GM23338 (cell line): ENCODE measurements at regions not wholly inside any gene's neighbourhood (a gene's known extent, or its start where the extent isn't known, plus 50 kb on each side); places are given as distances from the start of the nearest gene placed in this dataset.

Experiments
- ATAC-seq: fragments of 200-7000 bp; cut with Tn5 transposase; 3 replicates; pipeline ENCODE4 v1.9.1; 2020
- DNase-seq: peaks from one replicate; pipeline ENCODE4 v3.0.0-alpha.2; 2015; ENCODE audit warnings: low spot score
- H2AFZ ChIP-seq: fragments of 200-600 bp; sonication (generic); 2 replicates; pipeline ENCODE4 v1.8.0; 2016; ENCODE audit warnings: antibody characterized with exemption, mild to moderate bottlenecking, moderate library complexity
- H3F3A ChIP-seq: fragments of 200-600 bp; sonication (generic); replicated peaks from 2 replicates; pipeline ENCODE4 v1.8.0; 2017; ENCODE audit warnings: antibody characterized with exemption, mixed run types, low read depth
- H3K27ac ChIP-seq: fragments of 200-600 bp; sonication (generic); 2 replicates; pipeline ENCODE4 v1.6.1; 2016; ENCODE audit warnings: low read depth
- H3K27me3 ChIP-seq: fragments of 200-600 bp; sonication (generic); 2 replicates; pipeline ENCODE4 v1.8.0; 2016; ENCODE audit warnings: mild to moderate bottlenecking, mixed run types, moderate library complexity; ENCODE audit not compliant: insufficient read depth
- H3K36me3 ChIP-seq: fragments of 200-600 bp; sonication (generic); 2 replicates; pipeline ENCODE4 v1.8.0; 2016; ENCODE audit warnings: mild to moderate bottlenecking; ENCODE audit not compliant: insufficient read depth
- H3K4me1 ChIP-seq: fragments of 200-600 bp; sonication (generic); 2 replicates; pipeline ENCODE4 v1.8.0; 2016; ENCODE audit warnings: mild to moderate bottlenecking, moderate library complexity; ENCODE audit not compliant: insufficient read depth
- H3K4me2 ChIP-seq: fragments of 200-600 bp; sonication (generic); 2 replicates; pipeline ENCODE4 v1.7.1; 2017; ENCODE audit warnings: mixed run types
- H3K4me3 ChIP-seq: fragments of 200-600 bp; sonication (generic); 2 replicates; pipeline ENCODE4 v1.6.1; 2016; ENCODE audit warnings: mixed run types
- H3K79me2 ChIP-seq: fragments of 200-600 bp; sonication (generic); replicated peaks from 2 replicates; pipeline ENCODE4 v1.8.0; 2017; ENCODE audit warnings: mild to moderate bottlenecking; ENCODE audit not compliant: insufficient read depth
- H3K9me2 ChIP-seq: fragments of 200-600 bp; sonication (generic); 2 replicates; pipeline ENCODE4 v1.8.0; 2017; ENCODE audit not compliant: insufficient read depth
- H4K20me1 ChIP-seq: fragments of 200-600 bp; sonication (generic); replicated peaks from 2 replicates; pipeline ENCODE4 v1.8.0; 2017; ENCODE audit warnings: mild to moderate bottlenecking; ENCODE audit not compliant: insufficient read depth
- H3K27ac Mint-ChIP-seq: 2 replicates; pipeline ENCODE4 v1.8.0; 2020; ENCODE audit warnings: inconsistent platforms, mild to moderate bottlenecking, moderate library complexity, mixed read lengths
- H3K27me3 Mint-ChIP-seq: 3 replicates; pipeline ENCODE4 v1.8.0; 2022; ENCODE audit warnings: low read depth, mild to moderate bottlenecking, moderate library complexity, mixed read lengths, inconsistent platforms; ENCODE audit not compliant: insufficient read depth, poor library complexity
- H3K36me3 Mint-ChIP-seq: 3 replicates; pipeline ENCODE4 v1.8.0; 2021; ENCODE audit warnings: low read depth, mild to moderate bottlenecking, inconsistent platforms, moderate library complexity, mixed read lengths
- H3K4me1 Mint-ChIP-seq: 3 replicates; pipeline ENCODE4 v1.8.0; 2020; ENCODE audit warnings: mild to moderate bottlenecking, inconsistent platforms, mixed read lengths
- H3K4me3 Mint-ChIP-seq: 3 replicates; pipeline ENCODE4 v1.8.0; 2021; ENCODE audit warnings: moderate library complexity, mild to moderate bottlenecking, inconsistent platforms, mixed read lengths
- H3K9me3 Mint-ChIP-seq: 3 replicates; pipeline ENCODE4 v1.8.0; 2020; ENCODE audit warnings: moderate library complexity, mild to moderate bottlenecking, inconsistent platforms, mixed read lengths
- CREB1 ChIP-seq: fragments of 250-450 bp; sonication (Bioruptor Pico); IDR thresholded peaks from 2 replicates; pipeline ENCODE4 v1.5.0; 2020; ENCODE audit warnings: low read depth, mild to moderate bottlenecking, moderate library complexity
- EZH2 ChIP-seq: fragments of 200-600 bp; sonication (generic); IDR thresholded peaks from one replicate; pipeline ENCODE4 v1.8.0; 2017; ENCODE audit warnings: antibody characterized with exemption, mild to moderate bottlenecking, low read depth; ENCODE audit not compliant: unreplicated experiment
- EZH2phosphoT487 ChIP-seq: fragments of 200-600 bp; sonication (generic); IDR thresholded peaks from one replicate; pipeline ENCODE4 v1.8.1; 2018; ENCODE audit warnings: antibody characterized with exemption; ENCODE audit not compliant: unreplicated experiment
- NANOG ChIP-seq: IDR thresholded peaks from 2 replicates; pipeline ENCODE4 v1.6.1; 2016; ENCODE audit warnings: antibody characterized with exemption, borderline replicate concordance
- STAT1 ChIP-seq: IDR thresholded peaks from one replicate; pipeline ENCODE4 v1.6.1; 2016; ENCODE audit warnings: antibody characterized with exemption; ENCODE audit not compliant: unreplicated experiment
- ZNF114 ChIP-seq: fragments of 250-450 bp; sonication (Bioruptor Pico); IDR thresholded peaks from 2 replicates; pipeline ENCODE4 v1.5.0; 2020; ENCODE audit warnings: mild to moderate bottlenecking, moderate library complexity
- ZNF331 ChIP-seq: fragments of 250-450 bp; sonication (Bioruptor Pico); IDR thresholded peaks from 2 replicates; pipeline ENCODE4 v1.5.0; 2020; ENCODE audit warnings: low read depth, mild to moderate bottlenecking, moderate library complexity
- TF ChIP-seq, protein P1 (sequence below): IDR thresholded peaks from 2 replicates; pipeline ENCODE4 v1.6.1; 2016; ENCODE audit warnings: antibody characterized with exemption
- TF ChIP-seq, protein P2 (sequence below), 2 experiments: fragments of 200-600 bp in 1 of 2; sonication (generic) in 1 of 2; conservative IDR thresholded peaks; 2 replicates each; pipeline versions ENCODE4 v1.5.1 to v1.6.1; 2016 to 2017; ENCODE audit warnings: antibody characterized with exemption in 2 of 2, low read depth in 2 of 2, mild to moderate bottlenecking in 2 of 2, moderate library complexity in 1 of 2
- TF ChIP-seq, protein P3 (sequence below): IDR thresholded peaks from one replicate; pipeline ENCODE4 v1.6.1; 2018; ENCODE audit warnings: antibody characterized with exemption; ENCODE audit not compliant: unreplicated experiment

DNA sequence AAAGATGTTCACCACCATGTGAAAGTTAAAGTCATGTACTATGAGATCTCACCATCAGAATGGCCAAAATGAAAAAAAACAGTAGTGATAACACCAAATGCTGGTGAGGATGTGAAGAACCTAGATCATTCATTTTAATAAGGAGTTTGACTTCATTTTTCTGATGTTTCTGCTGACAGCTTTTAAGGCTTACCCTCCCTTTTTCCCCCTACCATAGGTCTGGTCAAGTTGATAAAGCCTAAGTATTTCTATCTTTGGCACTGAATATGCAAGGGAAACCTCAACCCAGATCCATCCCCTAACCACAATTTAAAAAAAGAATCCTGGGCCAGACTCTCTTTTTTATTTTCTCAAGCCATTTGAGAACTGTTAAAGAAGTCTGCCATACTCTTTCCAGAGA lies 689.6 kb upstream of the FOXG1 start:
- H3K4me2 ChIP-seq: no peak overlapping the region
- H3F3A ChIP-seq: no peaks in the 10 kb centered on the region
- H3K27me3 ChIP-seq: no peaks in the 10 kb centered on the region
- no peak overlapping the region for H2AFZ ChIP-seq
- Mint-ChIP-seq H3K4me1 (peaks cover 5% of the 10 kb centered on the region; the same call in 1 of the 3 replicates), H3K4me3 (no peak overlapping the region), H3K27me3 (peaks cover 3% of the 10 kb centered on the region), H3K36me3 (no peaks in the 10 kb centered on the region), H3K9me3 (no peaks in the 10 kb centered on the region; the same call in 2 of the 3 replicates), H3K27ac (no peak overlapping the region)
- H3K4me3 ChIP-seq: no peak overlapping the region
- H3K4me1 ChIP-seq: no peaks in the 10 kb centered on the region
- H3K27ac ChIP-seq: no peak overlapping the region
- no peaks in the 10 kb centered on the region for H4K20me1 ChIP-seq
- H3K9me2 ChIP-seq: no peaks in the 10 kb centered on the region
- no peak for ATAC-seq
- no peaks in the 10 kb centered on the region for H3K79me2 ChIP-seq
- no peaks in the 10 kb centered on the region for H3K36me3 ChIP-seq
- no peak for DNase-seq
- no peak for TF ChIP-seq STAT1

DNA sequence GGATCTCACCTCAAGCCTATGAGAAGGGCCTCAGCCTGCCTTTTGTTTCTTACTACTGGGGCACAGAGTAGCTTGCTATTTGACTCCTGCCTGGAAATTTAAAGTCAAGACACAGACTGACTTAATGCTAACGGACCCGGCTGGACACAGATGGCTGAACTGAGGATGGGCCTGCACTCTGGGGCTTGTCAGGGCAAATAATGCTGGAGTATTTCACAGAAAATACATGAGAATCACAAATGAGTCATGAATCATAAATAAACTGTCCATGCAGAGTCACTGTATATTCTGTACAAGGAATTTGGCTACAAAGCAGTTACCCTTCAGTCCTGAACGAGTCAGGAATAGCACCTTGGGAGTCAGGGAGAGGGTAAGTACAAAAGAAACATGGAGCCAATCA lies 683.2 kb upstream of the FOXG1 start:
- Mint-ChIP-seq H3K4me1 (peaks cover 31% of the 10 kb centered on the region), H3K9me3 (no peaks in the 10 kb centered on the region), H3K27me3 (no peaks in the 10 kb centered on the region), H3K27ac (no peak overlapping the region; the same call in 1 of the 2 replicates), H3K36me3 (no peaks in the 10 kb centered on the region), H3K4me3 (no peak overlapping the region)
- H2AFZ ChIP-seq: no peak overlapping the region
- DNase-seq (no peak), ATAC-seq (no peak; the same call in 2 of the 3 replicates)
- no peaks in the 10 kb centered on the region for H3K79me2 ChIP-seq
- no peaks in the 10 kb centered on the region for H3F3A ChIP-seq
- no peak overlapping the region for H3K27ac ChIP-seq
- H3K9me2 ChIP-seq: no peaks in the 10 kb centered on the region
- H3K36me3 ChIP-seq: no peaks in the 10 kb centered on the region
- no peak overlapping the region for H3K4me2 ChIP-seq
- peaks cover 16% of the 10 kb centered on the region for H3K4me1 ChIP-seq
- H4K20me1 ChIP-seq: no peaks in the 10 kb centered on the region
- no peak overlapping the region for H3K4me3 ChIP-seq
- H3K27me3 ChIP-seq: no peaks in the 10 kb centered on the region
- TF ChIP-seq, protein P1, sequence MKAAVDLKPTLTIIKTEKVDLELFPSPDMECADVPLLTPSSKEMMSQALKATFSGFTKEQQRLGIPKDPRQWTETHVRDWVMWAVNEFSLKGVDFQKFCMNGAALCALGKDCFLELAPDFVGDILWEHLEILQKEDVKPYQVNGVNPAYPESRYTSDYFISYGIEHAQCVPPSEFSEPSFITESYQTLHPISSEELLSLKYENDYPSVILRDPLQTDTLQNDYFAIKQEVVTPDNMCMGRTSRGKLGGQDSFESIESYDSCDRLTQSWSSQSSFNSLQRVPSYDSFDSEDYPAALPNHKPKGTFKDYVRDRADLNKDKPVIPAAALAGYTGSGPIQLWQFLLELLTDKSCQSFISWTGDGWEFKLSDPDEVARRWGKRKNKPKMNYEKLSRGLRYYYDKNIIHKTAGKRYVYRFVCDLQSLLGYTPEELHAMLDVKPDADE: no peak
- TF ChIP-seq STAT1 (no peak), ZNF114 (CRISPR knock-in tag) (no peak), EZH2 (no peak), CREB1 (CRISPR knock-in tag) (no peak), EZH2phosphoT487 (no peak), ZNF331 (CRISPR knock-in tag) (no peak), NANOG (no peak)
- TF ChIP-seq, protein P2, sequence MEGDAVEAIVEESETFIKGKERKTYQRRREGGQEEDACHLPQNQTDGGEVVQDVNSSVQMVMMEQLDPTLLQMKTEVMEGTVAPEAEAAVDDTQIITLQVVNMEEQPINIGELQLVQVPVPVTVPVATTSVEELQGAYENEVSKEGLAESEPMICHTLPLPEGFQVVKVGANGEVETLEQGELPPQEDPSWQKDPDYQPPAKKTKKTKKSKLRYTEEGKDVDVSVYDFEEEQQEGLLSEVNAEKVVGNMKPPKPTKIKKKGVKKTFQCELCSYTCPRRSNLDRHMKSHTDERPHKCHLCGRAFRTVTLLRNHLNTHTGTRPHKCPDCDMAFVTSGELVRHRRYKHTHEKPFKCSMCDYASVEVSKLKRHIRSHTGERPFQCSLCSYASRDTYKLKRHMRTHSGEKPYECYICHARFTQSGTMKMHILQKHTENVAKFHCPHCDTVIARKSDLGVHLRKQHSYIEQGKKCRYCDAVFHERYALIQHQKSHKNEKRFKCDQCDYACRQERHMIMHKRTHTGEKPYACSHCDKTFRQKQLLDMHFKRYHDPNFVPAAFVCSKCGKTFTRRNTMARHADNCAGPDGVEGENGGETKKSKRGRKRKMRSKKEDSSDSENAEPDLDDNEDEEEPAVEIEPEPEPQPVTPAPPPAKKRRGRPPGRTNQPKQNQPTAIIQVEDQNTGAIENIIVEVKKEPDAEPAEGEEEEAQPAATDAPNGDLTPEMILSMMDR (conservative IDR thresholded peaks at IDR 0.05; ENCODE audit: low read depth in 2 of 2): no peak
- TF ChIP-seq, protein P3, sequence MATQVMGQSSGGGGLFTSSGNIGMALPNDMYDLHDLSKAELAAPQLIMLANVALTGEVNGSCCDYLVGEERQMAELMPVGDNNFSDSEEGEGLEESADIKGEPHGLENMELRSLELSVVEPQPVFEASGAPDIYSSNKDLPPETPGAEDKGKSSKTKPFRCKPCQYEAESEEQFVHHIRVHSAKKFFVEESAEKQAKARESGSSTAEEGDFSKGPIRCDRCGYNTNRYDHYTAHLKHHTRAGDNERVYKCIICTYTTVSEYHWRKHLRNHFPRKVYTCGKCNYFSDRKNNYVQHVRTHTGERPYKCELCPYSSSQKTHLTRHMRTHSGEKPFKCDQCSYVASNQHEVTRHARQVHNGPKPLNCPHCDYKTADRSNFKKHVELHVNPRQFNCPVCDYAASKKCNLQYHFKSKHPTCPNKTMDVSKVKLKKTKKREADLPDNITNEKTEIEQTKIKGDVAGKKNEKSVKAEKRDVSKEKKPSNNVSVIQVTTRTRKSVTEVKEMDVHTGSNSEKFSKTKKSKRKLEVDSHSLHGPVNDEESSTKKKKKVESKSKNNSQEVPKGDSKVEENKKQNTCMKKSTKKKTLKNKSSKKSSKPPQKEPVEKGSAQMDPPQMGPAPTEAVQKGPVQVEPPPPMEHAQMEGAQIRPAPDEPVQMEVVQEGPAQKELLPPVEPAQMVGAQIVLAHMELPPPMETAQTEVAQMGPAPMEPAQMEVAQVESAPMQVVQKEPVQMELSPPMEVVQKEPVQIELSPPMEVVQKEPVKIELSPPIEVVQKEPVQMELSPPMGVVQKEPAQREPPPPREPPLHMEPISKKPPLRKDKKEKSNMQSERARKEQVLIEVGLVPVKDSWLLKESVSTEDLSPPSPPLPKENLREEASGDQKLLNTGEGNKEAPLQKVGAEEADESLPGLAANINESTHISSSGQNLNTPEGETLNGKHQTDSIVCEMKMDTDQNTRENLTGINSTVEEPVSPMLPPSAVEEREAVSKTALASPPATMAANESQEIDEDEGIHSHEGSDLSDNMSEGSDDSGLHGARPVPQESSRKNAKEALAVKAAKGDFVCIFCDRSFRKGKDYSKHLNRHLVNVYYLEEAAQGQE: no peak
